ENCODE measurements at regions not wholly inside any gene's neighbourhood (a gene's known extent, or its start where the extent isn't known, plus 50 kb on each side); places are given as distances from the start of the nearest gene placed in this dataset.

GRCh38 chr13:80180740-80181355 is 160.1 kb downstream of the SPRY2 start:
- TF ChIP-seq CTCF (IDR thresholded peaks at IDR 0.05; ENCODE audit: low read depth, low read length, poor library complexity, severe bottlenecking) (no peak), EZH2phosphoT487 (IDR thresholded peaks at IDR 0.05; ENCODE audit: borderline replicate concordance, low read length) (no peak)

Data from DOHH2 (cell line).